Neutrophil (primary cell): ENCODE measurements at regions not wholly inside any gene's neighbourhood (a gene's known extent, or its start where the extent isn't known, plus 50 kb on each side); places are given as distances from the start of the nearest gene placed in this dataset.

Source experiments
- H3K27ac ChIP-seq: fragments of 200-600 bp; sonication (generic); 2 replicates; pipeline ENCODE4 v1.5.1; 2016; ENCODE audit warnings: mild to moderate bottlenecking, moderate library complexity
- H3K27me3 ChIP-seq: fragments of 200-600 bp; sonication (generic); 2 replicates; pipeline ENCODE4 v1.6.0; 2016; ENCODE audit warnings: mild to moderate bottlenecking
- H3K36me3 ChIP-seq: fragments of 200-600 bp; sonication (generic); 2 replicates; pipeline ENCODE4 v1.5.1; 2017
- H3K4me1 ChIP-seq, 2 experiments: fragments of 200-600 bp in 1 of 2; sonication (generic) in 1 of 2; 1 replicate in 1 of 2; 2 replicates in 1 of 2; pipeline versions ENCODE4 v1.5.1 to v1.6.1; 2013 to 2016; ENCODE audit warnings: low read depth in 1 of 2, low read length in 1 of 2, mild to moderate bottlenecking in 1 of 2, moderate library complexity in 1 of 2; ENCODE audit not compliant: control insufficient read depth in 1 of 2, insufficient read depth in 1 of 2
- H3K4me3 ChIP-seq, 2 experiments: fragments of 200-600 bp in 1 of 2; sonication (generic) in 1 of 2; 1 replicate in 1 of 2; 2 replicates in 1 of 2; pipeline ENCODE4 v1.5.1; 2013 to 2016; ENCODE audit warnings: low read depth in 1 of 2, low read length in 1 of 2, mild to moderate bottlenecking in 1 of 2, moderate library complexity in 1 of 2
- H3K9me3 ChIP-seq: fragments of 200-600 bp; sonication (generic); 2 replicates; pipeline ENCODE4 v1.5.1; 2016
- TF ChIP-seq, protein P1 (sequence below): fragments of 200-600 bp; sonication (generic); IDR thresholded peaks from 2 replicates; pipeline ENCODE4 v1.5.1; 2016; ENCODE audit warnings: antibody characterized with exemption

DNA sequence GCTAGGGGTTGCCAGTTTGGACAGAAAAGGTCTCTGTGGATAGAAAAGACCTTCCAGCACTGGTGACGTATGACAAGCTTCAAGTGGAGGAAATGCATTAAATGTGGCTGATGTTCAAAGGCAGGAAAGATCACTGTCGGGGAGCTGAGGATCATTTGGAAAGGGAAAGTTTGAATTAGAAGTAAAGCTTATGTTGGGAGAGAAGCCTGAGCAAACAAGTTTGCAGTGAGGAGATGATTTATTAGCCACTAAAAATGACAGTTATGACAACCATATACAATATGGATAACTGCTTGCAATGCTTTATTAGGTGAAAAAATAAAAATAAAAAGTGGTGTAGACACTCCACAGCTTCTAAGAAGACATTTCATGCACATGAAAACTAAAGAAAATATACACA lies 135.3 kb upstream of the HS3ST1 start:
- Histone ChIP-seq H3K27me3 (no peaks in the 10 kb centered on the region), H3K27ac (no peak overlapping the region), H3K4me3 (no peak overlapping the region), H3K36me3 (no peaks in the 10 kb centered on the region), H3K4me1 (no peaks in the 10 kb centered on the region), H3K9me3 (no peaks in the 10 kb centered on the region)
- TF ChIP-seq, protein P1, sequence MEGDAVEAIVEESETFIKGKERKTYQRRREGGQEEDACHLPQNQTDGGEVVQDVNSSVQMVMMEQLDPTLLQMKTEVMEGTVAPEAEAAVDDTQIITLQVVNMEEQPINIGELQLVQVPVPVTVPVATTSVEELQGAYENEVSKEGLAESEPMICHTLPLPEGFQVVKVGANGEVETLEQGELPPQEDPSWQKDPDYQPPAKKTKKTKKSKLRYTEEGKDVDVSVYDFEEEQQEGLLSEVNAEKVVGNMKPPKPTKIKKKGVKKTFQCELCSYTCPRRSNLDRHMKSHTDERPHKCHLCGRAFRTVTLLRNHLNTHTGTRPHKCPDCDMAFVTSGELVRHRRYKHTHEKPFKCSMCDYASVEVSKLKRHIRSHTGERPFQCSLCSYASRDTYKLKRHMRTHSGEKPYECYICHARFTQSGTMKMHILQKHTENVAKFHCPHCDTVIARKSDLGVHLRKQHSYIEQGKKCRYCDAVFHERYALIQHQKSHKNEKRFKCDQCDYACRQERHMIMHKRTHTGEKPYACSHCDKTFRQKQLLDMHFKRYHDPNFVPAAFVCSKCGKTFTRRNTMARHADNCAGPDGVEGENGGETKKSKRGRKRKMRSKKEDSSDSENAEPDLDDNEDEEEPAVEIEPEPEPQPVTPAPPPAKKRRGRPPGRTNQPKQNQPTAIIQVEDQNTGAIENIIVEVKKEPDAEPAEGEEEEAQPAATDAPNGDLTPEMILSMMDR, result no peak

DNA sequence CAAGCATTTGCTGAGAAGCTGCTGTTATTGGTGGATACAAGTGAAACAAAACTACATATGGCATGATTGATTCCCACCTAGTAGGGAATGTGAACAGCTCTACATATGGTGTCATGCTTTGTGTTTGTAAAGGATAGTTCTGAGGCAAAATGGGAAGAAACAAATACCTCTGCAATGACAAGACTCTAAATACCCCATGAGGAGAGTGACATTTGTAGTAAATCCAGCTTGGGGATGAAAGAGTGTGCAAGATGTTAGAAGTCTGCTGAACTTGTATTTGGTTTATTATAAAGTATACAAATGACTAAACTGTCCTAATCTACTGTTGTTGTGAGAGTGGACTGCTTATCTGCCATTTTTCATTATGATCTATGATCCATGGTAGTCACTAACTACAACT lies 120.8 kb upstream of the HS3ST1 start:
- H3K4me3 ChIP-seq, result no peak overlapping the region
- no peak overlapping the region for H3K27ac ChIP-seq
- no peaks in the 10 kb centered on the region for H3K4me1 ChIP-seq
- no peaks in the 10 kb centered on the region for H3K36me3 ChIP-seq
- H3K27me3 ChIP-seq, result no peaks in the 10 kb centered on the region
- H3K9me3 ChIP-seq, result no peaks in the 10 kb centered on the region
- TF ChIP-seq, protein P1, result no peak

DNA sequence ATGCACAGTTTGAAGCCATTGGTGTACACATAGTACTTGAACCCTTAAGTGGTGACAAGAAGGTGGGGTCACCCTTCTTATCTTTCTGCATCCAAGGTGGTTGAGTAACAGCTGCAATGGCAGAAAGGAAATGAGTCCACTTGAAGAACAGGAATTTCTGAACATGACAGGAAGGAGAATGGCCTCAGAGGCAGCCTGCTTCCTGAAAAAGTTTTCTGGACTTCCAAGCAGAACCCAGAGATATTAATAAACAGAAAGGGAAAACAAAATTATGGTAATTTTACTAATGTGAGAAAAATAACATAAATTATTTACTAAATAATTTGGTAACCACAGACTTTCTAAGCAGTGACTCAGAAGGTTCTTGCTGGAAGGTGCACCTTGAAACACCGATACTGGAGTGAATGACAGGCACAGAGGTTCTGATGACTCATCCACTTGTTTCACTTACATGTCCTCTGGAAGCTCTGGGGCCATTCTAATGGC lies 119.9 kb upstream of the HS3ST1 start:
- TF ChIP-seq, protein P1, result no peak
- Histone ChIP-seq H3K4me1 (no peaks in the 10 kb centered on the region), H3K27me3 (no peaks in the 10 kb centered on the region), H3K27ac (no peak overlapping the region), H3K9me3 (no peaks in the 10 kb centered on the region), H3K4me3 (no peak overlapping the region), H3K36me3 (no peaks in the 10 kb centered on the region)

DNA sequence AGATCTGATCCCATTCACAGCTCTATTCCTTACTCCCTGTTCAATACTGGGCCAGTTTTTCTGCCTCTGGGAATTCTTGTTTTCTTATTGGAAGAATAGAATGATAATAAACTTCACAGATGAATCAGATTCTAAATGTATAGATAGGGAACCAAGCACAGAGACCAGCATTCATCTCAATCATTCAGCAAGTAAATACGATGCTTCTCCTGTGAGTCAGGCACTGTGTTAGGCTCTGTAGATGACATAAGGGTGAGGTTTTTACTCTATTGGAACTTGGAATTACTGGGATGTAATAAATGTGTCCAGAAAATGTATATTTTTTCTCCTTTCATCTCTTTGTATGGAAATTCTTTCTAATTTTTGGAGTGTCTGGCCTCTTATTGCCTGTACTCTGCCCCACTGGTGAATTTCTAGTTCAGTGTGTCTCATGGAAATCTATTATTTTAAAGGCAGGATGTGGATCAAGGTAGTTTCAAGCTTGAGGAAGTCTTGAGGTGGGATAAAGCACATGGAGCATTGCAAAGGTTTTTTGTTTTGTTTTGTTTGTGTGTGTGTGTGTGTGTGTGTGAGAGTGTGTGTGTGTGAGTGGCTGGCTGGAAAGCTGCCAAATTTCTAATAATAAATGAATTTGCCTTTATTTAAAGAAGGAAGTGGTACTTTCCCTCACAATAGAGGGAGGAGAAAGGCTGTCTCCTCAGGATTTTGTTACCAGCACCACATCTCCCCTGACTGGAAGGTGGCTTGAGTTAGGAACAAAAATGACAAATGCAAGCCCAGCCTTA lies 117.9 kb upstream of the HS3ST1 start:
- TF ChIP-seq, protein P1, result no peak
- H3K27me3 ChIP-seq, result no peaks in the 10 kb centered on the region
- no peak overlapping the region for H3K27ac ChIP-seq
- H3K36me3 ChIP-seq, result no peaks in the 10 kb centered on the region
- H3K4me3 ChIP-seq, result no peak overlapping the region
- H3K9me3 ChIP-seq, result no peaks in the 10 kb centered on the region
- H3K4me1 ChIP-seq, result no peaks in the 10 kb centered on the region

DNA sequence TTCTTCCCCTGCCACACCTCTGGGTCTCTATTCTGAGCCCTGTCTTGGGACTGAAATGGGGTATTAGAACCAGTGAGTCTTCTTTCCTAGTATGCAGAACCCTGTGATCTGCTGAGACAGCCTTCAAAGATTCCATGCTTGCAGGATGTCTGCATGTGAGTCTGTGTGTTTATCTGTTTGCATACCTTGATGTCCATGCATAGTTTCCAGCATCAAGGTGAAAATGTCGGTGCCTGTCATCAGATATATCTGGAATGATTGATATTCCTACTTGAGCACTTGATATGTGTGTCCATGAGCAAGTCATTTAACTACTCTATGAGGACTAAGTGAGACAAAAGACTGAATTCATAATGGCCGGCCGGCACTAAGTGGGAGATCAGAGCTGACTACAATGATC lies 117.0 kb upstream of the HS3ST1 start:
- Histone ChIP-seq H3K4me1 (no peaks in the 10 kb centered on the region), H3K9me3 (no peaks in the 10 kb centered on the region), H3K36me3 (no peaks in the 10 kb centered on the region), H3K4me3 (no peak overlapping the region), H3K27ac (no peak overlapping the region), H3K27me3 (no peaks in the 10 kb centered on the region)
- TF ChIP-seq, protein P1, result no peak
